A673 (cell line): ENCODE measurements at regions not wholly inside any gene's neighbourhood (a gene's known extent, or its start where the extent isn't known, plus 50 kb on each side); places are given as distances from the start of the nearest gene placed in this dataset.

Experiments
- BruUV-seq: library from RNA; stranded (reverse); fragments of 400-500 nt; replicated peaks from 2 replicates; lab custom pipeline; 2021; lab: Mats Ljungman, UMichigan
- CTCF ChIA-PET: fragments of 300-600 bp; sonication (Branson Sonifier 250); formaldehyde crosslinking; loops from one replicate; lab custom pipeline; 2022; ENCODE audit warnings: antibody characterized with exemption; lab: Charles Lee
- POLR2A ChIA-PET: fragments of 300-600 bp; sonication (Branson Sonifier 250); formaldehyde crosslinking; loops from one replicate; lab custom pipeline; 2022; ENCODE audit warnings: antibody characterized with exemption; ENCODE audit not compliant: low non-redundant PET; lab: Charles Lee
- DNase-seq: peaks from one replicate; pipeline ENCODE4 v3.0.0-alpha.2; 2015; ENCODE audit warnings: low spot score
- H3K27ac ChIP-seq: fragments of 200-600 bp; sonication (generic); 2 replicates; pipeline ENCODE4 v1.5.1; 2016; ENCODE audit warnings: mixed run types, low read depth, mild to moderate bottlenecking, mixed read lengths, antibody characterized with exemption, low read length; ENCODE audit not compliant: poor library complexity, severe bottlenecking
- H3K27me3 ChIP-seq: fragments of 200-600 bp; sonication (generic); replicated peaks from 2 replicates; pipeline ENCODE4 v1.6.1; 2017; ENCODE audit warnings: mixed run types, low read depth, mild to moderate bottlenecking, mixed read lengths, antibody characterized with exemption, low read length; ENCODE audit not compliant: insufficient read depth, poor library complexity
- H3K36me3 ChIP-seq: fragments of 200-600 bp; sonication (generic); 2 replicates; pipeline ENCODE4 v1.6.1; 2016; ENCODE audit warnings: mixed run types, mild to moderate bottlenecking, mixed read lengths, antibody characterized with exemption, low read length; ENCODE audit not compliant: insufficient read depth, poor library complexity, severe bottlenecking
- H3K4me1 ChIP-seq: fragments of 200-600 bp; sonication (generic); 2 replicates; pipeline ENCODE4 v1.6.1; 2017; ENCODE audit warnings: mixed run types, mild to moderate bottlenecking, mixed read lengths, antibody characterized with exemption, low read length; ENCODE audit not compliant: insufficient read depth, poor library complexity, severe bottlenecking
- H3K4me3 ChIP-seq: fragments of 200-600 bp; sonication (generic); 2 replicates; pipeline ENCODE4 v1.5.1; 2016; ENCODE audit warnings: low read depth, mixed run types, mild to moderate bottlenecking, mixed read lengths, low read length; ENCODE audit not compliant: poor library complexity, severe bottlenecking
- H3K9me3 ChIP-seq: fragments of 200-600 bp; sonication (generic); 2 replicates; pipeline ENCODE4 v1.6.1; 2016; ENCODE audit warnings: mixed run types, low read depth, mild to moderate bottlenecking, mixed read lengths, antibody characterized with exemption, low read length; ENCODE audit not compliant: poor library complexity, severe bottlenecking
- EZH2 ChIP-seq: fragments of 200-600 bp; sonication (generic); IDR thresholded peaks from 2 replicates; pipeline ENCODE4 v1.6.1; 2017; ENCODE audit warnings: borderline replicate concordance, low read depth, mild to moderate bottlenecking, mixed read lengths, antibody characterized with exemption, low read length; ENCODE audit not compliant: poor library complexity, severe bottlenecking
- intact Hi-C: fragments of 100-400 bp; cut with micrococcal nuclease; formaldehyde crosslinking; loops from one replicate; pipeline ENCODE4 v1.10.0; 2022; ENCODE audit not compliant: unreplicated experiment
- TF ChIP-seq, protein P1 (sequence below): fragments of 300-800, 200-600 bp; sonication (generic); conservative IDR thresholded peaks from 2 replicates; pipeline ENCODE4 v1.5.1; 2017; ENCODE audit warnings: low read depth, mild to moderate bottlenecking, antibody characterized with exemption, low read length, moderate library complexity, mixed read lengths

DNA sequence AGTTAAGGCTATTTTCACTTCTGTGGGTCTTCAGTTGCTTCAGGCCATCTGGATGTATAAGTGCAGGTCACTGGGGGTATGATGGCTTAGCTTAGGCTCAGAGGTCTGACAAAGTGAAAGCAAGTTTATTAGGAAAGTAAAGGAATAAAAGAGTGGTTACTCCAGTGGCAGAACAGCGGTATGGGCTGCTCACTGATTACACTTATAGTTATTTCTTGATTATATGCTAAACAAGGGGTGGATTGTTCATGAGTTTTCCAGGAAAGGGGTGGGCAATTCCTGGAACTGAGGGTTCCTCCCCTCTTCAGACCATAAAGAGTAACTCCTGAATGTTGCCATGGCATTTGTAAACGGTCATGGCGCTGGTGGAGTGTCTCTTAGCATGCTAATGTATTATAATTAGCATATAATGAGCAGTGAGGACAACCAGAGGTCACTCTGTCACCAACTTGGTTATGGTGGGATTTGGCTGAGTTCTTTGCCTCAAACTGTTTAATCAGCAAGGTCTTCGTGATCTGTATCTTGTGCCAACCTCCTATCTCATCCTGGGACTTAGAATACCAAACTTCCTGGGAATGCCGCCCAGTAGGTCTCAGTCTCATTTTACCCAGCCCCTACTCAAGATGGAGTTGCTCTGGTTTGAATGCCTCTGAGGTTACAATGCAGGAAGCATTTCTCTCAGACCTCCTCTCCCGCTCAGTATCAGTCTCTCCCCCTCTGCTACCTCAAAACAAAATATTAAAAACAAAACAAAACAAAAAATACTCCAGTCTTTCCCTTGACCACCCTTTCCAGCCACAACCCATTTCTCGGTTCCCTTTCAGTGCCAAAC, 71.3 kb upstream of the SLC22A11 start:
- intact Hi-C loops, result loop anchor here (5.0 kb wide), 1 partner anchor 168 kb away; no protein-coding TSS in a partner anchor
- H3K27ac ChIP-seq, result no peak overlapping the region

DNA sequence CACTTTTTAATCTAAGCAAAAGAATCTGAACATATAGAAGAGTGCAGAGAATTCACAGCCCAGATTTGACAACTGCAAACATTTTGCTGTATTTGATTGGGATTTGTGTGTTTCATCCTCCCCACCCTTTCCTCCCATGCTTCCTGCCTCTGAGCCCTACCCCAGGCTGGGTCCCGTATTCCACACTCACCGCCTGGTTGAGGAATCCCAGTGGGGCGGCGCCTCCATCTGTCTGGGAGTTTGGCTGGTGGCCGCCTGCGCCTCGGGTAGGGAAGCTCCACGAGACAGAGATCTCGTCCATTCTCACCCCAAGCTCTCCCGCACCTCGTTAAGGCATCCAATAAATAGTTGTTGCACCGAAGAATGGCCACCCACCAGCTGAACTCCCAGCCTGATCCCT, 70.7 kb upstream of the SLC22A11 start:
- TF ChIP-seq EZH2, result no peak
- TF ChIP-seq, protein P1, sequence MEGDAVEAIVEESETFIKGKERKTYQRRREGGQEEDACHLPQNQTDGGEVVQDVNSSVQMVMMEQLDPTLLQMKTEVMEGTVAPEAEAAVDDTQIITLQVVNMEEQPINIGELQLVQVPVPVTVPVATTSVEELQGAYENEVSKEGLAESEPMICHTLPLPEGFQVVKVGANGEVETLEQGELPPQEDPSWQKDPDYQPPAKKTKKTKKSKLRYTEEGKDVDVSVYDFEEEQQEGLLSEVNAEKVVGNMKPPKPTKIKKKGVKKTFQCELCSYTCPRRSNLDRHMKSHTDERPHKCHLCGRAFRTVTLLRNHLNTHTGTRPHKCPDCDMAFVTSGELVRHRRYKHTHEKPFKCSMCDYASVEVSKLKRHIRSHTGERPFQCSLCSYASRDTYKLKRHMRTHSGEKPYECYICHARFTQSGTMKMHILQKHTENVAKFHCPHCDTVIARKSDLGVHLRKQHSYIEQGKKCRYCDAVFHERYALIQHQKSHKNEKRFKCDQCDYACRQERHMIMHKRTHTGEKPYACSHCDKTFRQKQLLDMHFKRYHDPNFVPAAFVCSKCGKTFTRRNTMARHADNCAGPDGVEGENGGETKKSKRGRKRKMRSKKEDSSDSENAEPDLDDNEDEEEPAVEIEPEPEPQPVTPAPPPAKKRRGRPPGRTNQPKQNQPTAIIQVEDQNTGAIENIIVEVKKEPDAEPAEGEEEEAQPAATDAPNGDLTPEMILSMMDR, result no peak
- no peak overlapping the region for H3K27ac ChIP-seq
- DNase-seq, result no peak
- peaks cover 15% of the 10 kb centered on the region for H3K27me3 ChIP-seq
- no peaks in the 10 kb centered on the region for H3K4me1 ChIP-seq
- H3K9me3 ChIP-seq, result no peaks in the 10 kb centered on the region
- H3K4me3 ChIP-seq, result no peak overlapping the region
- intact Hi-C loops, result loop anchor here (5.0 kb wide), 1 partner anchor 167 kb away; no protein-coding TSS in a partner anchor
- CTCF ChIA-PET, result interaction anchor here (0.6 kb wide), 1 partner anchor 415 kb away, joined by 3 read pairs; no protein-coding TSS in a partner anchor
- POLR2A ChIA-PET, result no interaction called here
- H3K36me3 ChIP-seq, result no peaks in the 10 kb centered on the region
- BruUV-seq, result no TSS peak

More for the DNA sequence above, 71.3 kb upstream of the SLC22A11 start:
- TF ChIP-seq, protein P1, result no peak
- no peak for TF ChIP-seq EZH2
- no peak for DNase-seq
- Histone ChIP-seq H3K4me3 (no peak overlapping the region), H3K4me1 (no peaks in the 10 kb centered on the region), H3K27me3 (peaks cover 17% of the 10 kb centered on the region), H3K9me3 (no peaks in the 10 kb centered on the region), H3K36me3 (no peaks in the 10 kb centered on the region)
- POLR2A ChIA-PET, result no interaction called here
- CTCF ChIA-PET, result no interaction called here
- BruUV-seq, result no TSS peak

DNA sequence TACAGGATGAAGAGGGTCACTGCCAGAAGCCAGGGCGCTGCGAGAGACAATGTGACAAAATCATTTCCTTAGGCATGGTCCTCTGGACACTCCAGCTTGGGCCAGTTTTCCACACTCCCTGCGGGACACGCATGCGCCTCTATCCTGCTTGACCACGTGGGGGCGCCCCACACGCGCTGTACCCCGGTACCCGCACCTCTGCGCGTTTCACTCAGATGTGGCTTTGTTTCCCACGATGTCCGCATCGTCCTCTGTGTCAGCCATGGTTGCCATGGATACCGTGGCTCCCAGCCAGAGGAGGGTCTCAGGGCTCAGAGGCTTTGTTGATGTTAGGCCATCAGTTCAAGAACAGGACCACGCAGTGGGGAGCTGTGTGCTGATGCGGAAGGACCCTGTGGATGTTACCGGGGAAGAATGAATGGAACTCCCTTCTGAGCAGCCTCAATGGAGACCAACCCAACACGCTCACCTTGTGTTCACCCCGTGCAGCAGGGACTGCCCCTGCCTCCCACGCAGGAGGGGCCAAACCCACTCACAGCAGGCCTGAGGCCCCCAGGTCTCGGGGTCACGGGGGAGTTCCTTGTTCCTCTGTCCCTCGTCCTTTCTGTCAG, 65.8 kb upstream of the SLC22A11 start:
- Histone ChIP-seq H3K4me3 (no peak overlapping the region), H3K4me1 (no peaks in the 10 kb centered on the region), H3K27me3 (peaks cover 51% of the 10 kb centered on the region), H3K9me3 (no peaks in the 10 kb centered on the region), H3K36me3 (no peaks in the 10 kb centered on the region), H3K27ac (no peak overlapping the region)
- POLR2A ChIA-PET, result no interaction called here
- CTCF ChIA-PET, result interaction anchor here (0.5 to 2.0 kb wide), 6 partner anchors 20 to 215 kb away, joined by 3 to 11 read pairs (median 4); no protein-coding TSS in a partner anchor
- no TSS peak for BruUV-seq
- TF ChIP-seq, protein P1, result peak; percentile 98
- no peak for TF ChIP-seq EZH2
- peak; percentile 72 for DNase-seq
- intact Hi-C loops, result loop anchor here (1.0 to 5.0 kb wide), 2 partner anchors 162 to 198 kb away; no protein-coding TSS in a partner anchor
